ENCODE measurements at regions not wholly inside any gene's neighbourhood (a gene's known extent, or its start where the extent isn't known, plus 50 kb on each side); places are given as distances from the start of the nearest gene placed in this dataset.

- no peak for TF ChIP-seq CTCF (conservative IDR thresholded peaks at IDR 0.05)
- no peak overlapping the region for H2BK20ac ChIP-seq (ENCODE audit: low read depth, low read length, poor library complexity, severe bottlenecking)
- no peak overlapping the region for H2BK5ac ChIP-seq (ENCODE audit: insufficient read length, low read length)
Measured at GRCh38 chr2:136381245-136381644, 263.3 kb upstream of the CXCR4 start.

More at GRCh38 chr2:136381245-136381644, 263.3 kb upstream of the CXCR4 start:
- Histone ChIP-seq H3K14ac (ENCODE audit: insufficient read depth, low read length) (no peak overlapping the region), H3K56ac (ENCODE audit: insufficient read length, low read depth, low read length) (no peak overlapping the region), H2BK15ac (ENCODE audit: low read depth, low read length) (no peak overlapping the region), H4K20me1 (ENCODE audit: control insufficient read depth, insufficient read depth, insufficient read length) (no peaks in the 10 kb centered on the region), H3K18ac (ENCODE audit: insufficient read length, low read depth, low read length) (no peak overlapping the region), H3K9ac (ENCODE audit: extremely low read depth, insufficient read length, low read length) (no peak overlapping the region), H4K91ac (ENCODE audit: insufficient read length, low read depth, low read length) (no peak overlapping the region), H3K4ac (ENCODE audit: low read depth, low read length) (no peak overlapping the region), H2BK120ac (ENCODE audit: low read depth, low read length, poor library complexity, severe bottlenecking) (no peak overlapping the region), H3K79me2 (ENCODE audit: insufficient read depth, low read length) (no peaks in the 10 kb centered on the region), H3K79me1 (ENCODE audit: insufficient read depth, low read depth, low read length, poor library complexity, severe bottlenecking) (no peaks in the 10 kb centered on the region), H2BK12ac (ENCODE audit: insufficient read length, low read depth, low read length) (no peak overlapping the region), H4K5ac (ENCODE audit: insufficient read length, low read depth, low read length) (no peak overlapping the region), H4K8ac (replicated peaks; ENCODE audit: insufficient read length, low read depth, low read length) (no peak overlapping the region), H3K23ac (ENCODE audit: insufficient read length, low read depth, low read length) (no peak overlapping the region), H2AFZ (ENCODE audit: low read length) (no peak overlapping the region), H3K9me3 (ENCODE audit: control insufficient read depth, low read depth, low read length) (no peaks in the 10 kb centered on the region), H3T11ph (ENCODE audit: low read length) (no peak overlapping the region), H2AK5ac (ENCODE audit: insufficient read length, low read length) (no peak overlapping the region), H3K4me2 (ENCODE audit: insufficient read depth, insufficient read length, low read length) (no peak overlapping the region), H3K4me1 (ENCODE audit: insufficient read depth, low read length) (no peaks in the 10 kb centered on the region), H3K27ac (ENCODE audit: insufficient read length, low read depth, low read length) (no peak overlapping the region), H3K23me2 (ENCODE audit: insufficient read length, low read depth, low read length, poor library complexity, severe bottlenecking) (no peaks in the 10 kb centered on the region), H3K27me3 (ENCODE audit: insufficient read depth, low read length) (no peaks in the 10 kb centered on the region)
- no peak overlapping the region; a peak in 1 of 7 replicates for H3K27ac Mint-ChIP-seq
- DNase-seq = no peak
- no CpG with 5 or more reads among the region's 1 CpG for WGBS (ENCODE audit: extremely low coverage, insufficient read length, low lambda C conversion rate)
- H3K36me3 Mint-ChIP-seq (ENCODE audit: insufficient read depth in 1 of 3, low read depth in 3 of 3) = no peaks in the 10 kb centered on the region
- H3K9me3 Mint-ChIP-seq = no peaks in the 10 kb centered on the region; a peak in 1 of 5 replicates
- no peak overlapping the region for H3K4me3 Mint-ChIP-seq
- peaks cover 0 to 10% of the 10 kb centered on the region in 2 experiments; a peak in 2 of 4 replicates for H3K4me1 Mint-ChIP-seq
- peaks cover 3% of the 10 kb centered on the region for H3K27me3 Mint-ChIP-seq (ENCODE audit: low read depth)
